DMS53 (cell line): ENCODE measurements at regions not wholly inside any gene's neighbourhood (a gene's known extent, or its start where the extent isn't known, plus 50 kb on each side); places are given as distances from the start of the nearest gene placed in this dataset.

Source experiments
- DNase-seq: peaks from one replicate; lab custom pipeline; 2025; lab: John Stamatoyannopoulos, UW

- no peak for DNase-seq
Measured at GRCh38 chr3:124674336-124674735, 55.9 kb upstream of the UMPS start.

GRCh38 chr3:124676236-124676635 is 54.0 kb upstream of the UMPS start:
- no peak for DNase-seq

GRCh38 chr3:124679048-124679638 is 51.1 kb upstream of the UMPS start:
- no peak for DNase-seq
